ENCODE measurements at regions not wholly inside any gene's neighbourhood (a gene's known extent, or its start where the extent isn't known, plus 50 kb on each side); places are given as distances from the start of the nearest gene placed in this dataset.

DNA sequence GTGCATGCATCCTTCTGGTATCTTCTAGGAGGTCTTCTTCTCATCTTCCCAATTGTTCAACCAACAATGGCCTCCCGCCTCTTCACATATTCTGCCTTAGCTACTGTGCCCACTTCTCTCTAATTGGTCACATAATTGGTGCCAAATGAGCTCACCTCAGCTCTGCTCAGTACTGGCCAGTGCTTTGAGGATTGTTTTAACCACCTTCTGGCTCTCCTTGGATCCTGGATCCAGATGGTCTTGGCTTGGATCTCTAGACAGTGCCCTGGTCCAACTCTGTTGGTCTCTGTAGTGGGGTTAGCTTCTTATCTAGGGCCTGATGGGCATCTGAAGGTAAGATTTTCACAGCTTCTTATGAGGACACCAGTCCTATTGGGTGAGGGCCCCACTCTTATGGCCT lies 820.8 kb downstream of the TYW1 start:
- DNase-seq (ENCODE audit: low spot score), result no peak
- H3K4me1 ChIP-seq, result no peaks in the 10 kb centered on the region
- peaks cover 0 to 6% of the 10 kb centered on the region in 2 donors for H3K9me3 ChIP-seq
- H3K27me3 ChIP-seq, result no peaks in the 10 kb centered on the region
- H3K36me3 ChIP-seq, result no peaks in the 10 kb centered on the region
- H3K4me3 ChIP-seq, result no peak overlapping the region
- no peak for TF ChIP-seq CTCF (IDR thresholded peaks at IDR 0.05)
- H3K27ac ChIP-seq, result no peak overlapping the region

DNA sequence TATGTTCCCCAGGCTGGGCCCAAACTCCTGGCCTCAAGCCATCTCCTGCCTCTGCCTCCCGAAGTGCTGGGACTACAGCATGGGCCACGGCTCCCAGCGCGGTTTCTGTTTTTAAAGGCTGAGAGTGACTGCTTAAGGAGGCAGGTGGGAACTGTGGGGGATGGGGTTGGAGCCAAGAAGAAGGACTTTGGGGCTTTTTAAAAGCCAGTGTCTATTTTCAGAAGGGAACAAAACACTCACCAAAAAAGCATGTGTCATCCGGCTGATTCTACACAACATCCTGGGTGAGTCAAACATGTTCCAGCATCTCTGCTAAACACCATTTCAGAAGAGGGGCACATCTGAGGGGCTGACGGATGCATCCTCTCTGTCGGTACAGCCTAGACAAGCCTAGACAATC lies 824.5 kb downstream of the TYW1 start:
- H3K4me1 ChIP-seq, result no peaks in the 10 kb centered on the region
- DNase-seq (ENCODE audit: low spot score), result no peak
- peaks cover 0 to 6% of the 10 kb centered on the region in 2 donors for H3K9me3 ChIP-seq
- H3K27me3 ChIP-seq, result no peaks in the 10 kb centered on the region
- TF ChIP-seq CTCF (IDR thresholded peaks at IDR 0.05), result no peak
- no peaks in the 10 kb centered on the region for H3K36me3 ChIP-seq
- H3K4me3 ChIP-seq, result no peak overlapping the region
- no peak overlapping the region for H3K27ac ChIP-seq

- Histone ChIP-seq H3K27me3 (no peaks in the 10 kb centered on the region), H3K36me3 (no peaks in the 10 kb centered on the region), H3K4me1 (no peaks in the 10 kb centered on the region), H3K4me3 (no peak overlapping the region), H3K27ac (no peak overlapping the region), H3K9me3 (no peaks in the 10 kb centered on the region)
- no peak for DNase-seq (ENCODE audit: low spot score)
- TF ChIP-seq CTCF (IDR thresholded peaks at IDR 0.05), result no peak
These were observed 826.7 kb downstream of the TYW1 start for GRCh38 chr7:67823345-67823744.

- H3K27ac ChIP-seq, result no peak overlapping the region
- TF ChIP-seq CTCF (IDR thresholded peaks at IDR 0.05), result no peak
These were observed 828.7 kb downstream of the TYW1 start for GRCh38 chr7:67825356-67825755.

GRCh38 chr7:67841896-67842295 lies 845.3 kb downstream of the TYW1 start:
- no peak overlapping the region for H3K4me3 ChIP-seq
- no peaks in the 10 kb centered on the region for H3K4me1 ChIP-seq
- no peaks in the 10 kb centered on the region for H3K36me3 ChIP-seq
- H3K27me3 ChIP-seq, result no peaks in the 10 kb centered on the region
- peaks cover 0 to 4% of the 10 kb centered on the region in 2 donors for H3K9me3 ChIP-seq
- no peak for DNase-seq (ENCODE audit: low spot score)
- H3K27ac ChIP-seq, result no peak overlapping the region
- TF ChIP-seq CTCF (IDR thresholded peaks at IDR 0.05), result no peak

More at GRCh38 chr7:67825356-67825755, 828.7 kb downstream of the TYW1 start:
- no peaks in the 10 kb centered on the region for H3K27me3 ChIP-seq
- no peaks in the 10 kb centered on the region for H3K9me3 ChIP-seq
- no peaks in the 10 kb centered on the region for H3K4me1 ChIP-seq
- no peak for DNase-seq (ENCODE audit: low spot score)
- H3K4me3 ChIP-seq, result no peak overlapping the region
- no peaks in the 10 kb centered on the region for H3K36me3 ChIP-seq

GRCh38 chr7:67842571-67842970 lies 845.9 kb downstream of the TYW1 start:
- Histone ChIP-seq H3K9me3 (peaks cover 0 to 4% of the 10 kb centered on the region in 2 donors), H3K36me3 (no peaks in the 10 kb centered on the region), H3K4me3 (no peak overlapping the region), H3K27ac (no peak overlapping the region), H3K4me1 (no peaks in the 10 kb centered on the region), H3K27me3 (no peaks in the 10 kb centered on the region)
- DNase-seq (ENCODE audit: low spot score), result no peak
- TF ChIP-seq CTCF (IDR thresholded peaks at IDR 0.05), result no peak
